HCT116 (cell line): ENCODE measurements at regions not wholly inside any gene's neighbourhood (a gene's known extent, or its start where the extent isn't known, plus 50 kb on each side); places are given as distances from the start of the nearest gene placed in this dataset.

Experiments used
- CTCF ChIP-seq, 3 experiments: fragments of 200-600 bp in 1 of 3; sonication (generic) in 1 of 3; IDR thresholded peaks in 2 of 3; conservative IDR thresholded peaks in 1 of 3; 2 replicates each; pipeline ENCODE4 v1.5.1; 2012 to 2017; ENCODE audit warnings: low read depth in 2 of 3, low read length in 2 of 3, antibody characterized with exemption in 1 of 3, borderline replicate concordance in 1 of 3, control low read depth in 1 of 3, mild to moderate bottlenecking in 1 of 3, mixed read lengths in 1 of 3, mixed run types in 1 of 3, moderate library complexity in 1 of 3; ENCODE audit not compliant: insufficient read depth in 1 of 3
- POLR2AphosphoS5 ChIP-seq: IDR thresholded peaks from 2 replicates; pipeline ENCODE4 v1.6.1; 2011; ENCODE audit warnings: mild to moderate bottlenecking, low read depth, low read length, moderate library complexity

GRCh38 chr21:26761174-26761915 lies 83.9 kb downstream of the ADAMTS1 start:
- TF ChIP-seq CTCF (IDR thresholded peaks at IDR 0.05 in 2 of 3, conservative IDR thresholded peaks at IDR 0.05 in 1 of 3; ENCODE audit: borderline replicate concordance in 1 of 3, insufficient read depth in 1 of 3, low read depth in 2 of 3, low read length in 2 of 3) (no peak), POLR2AphosphoS5 (no peak)
